ENCODE measurements at regions not wholly inside any gene's neighbourhood (a gene's known extent, or its start where the extent isn't known, plus 50 kb on each side); places are given as distances from the start of the nearest gene placed in this dataset.
"Not testable (repeated sequence)": the region's sequence is repeated elsewhere in the genome, so short reads cannot be mapped to it uniquely, and the experiment has no call there.

DNA sequence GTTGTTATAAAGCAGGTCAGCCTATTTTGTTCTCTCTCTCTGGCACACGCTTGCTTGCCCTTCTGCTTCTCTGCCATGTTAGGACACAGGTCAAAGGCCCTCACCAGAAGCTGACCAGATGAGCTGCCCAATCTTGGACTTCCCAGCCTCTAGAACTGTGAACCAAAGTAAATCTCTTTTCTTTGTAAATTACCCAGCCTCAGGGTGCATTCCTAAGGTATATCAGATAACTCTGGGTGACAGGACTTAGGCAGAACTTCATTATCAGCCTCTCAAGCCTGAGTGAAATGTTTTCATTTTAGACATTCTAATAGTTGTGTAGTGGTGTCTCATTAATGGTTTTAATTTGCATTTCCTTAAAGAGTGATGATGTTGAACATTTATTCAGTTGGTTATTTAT lies 124.3 kb downstream of the CDRT15L2 start:
- intact Hi-C loops (cut with DNase I; ENCODE audit: low total_unique reads) (no loop called here), in situ Hi-C loops (cut with MboI; ENCODE audit: low sequenced_read_pairs in 4 of 4) (no loop called here)
- Histone ChIP-seq H3K27ac (no peak overlapping the region), H3K36me3 (no peaks in the 10 kb centered on the region), H3K27me3 (no peaks in the 10 kb centered on the region), H3K4me3 (no peak overlapping the region), H3K4me1 (no peaks in the 10 kb centered on the region), H3K9me3 (no peaks in the 10 kb centered on the region)
- DNase-seq = no peak
- TF ChIP-seq POLR2A (IDR thresholded peaks at IDR 0.05) = no peak
- TF ChIP-seq, protein P1, sequence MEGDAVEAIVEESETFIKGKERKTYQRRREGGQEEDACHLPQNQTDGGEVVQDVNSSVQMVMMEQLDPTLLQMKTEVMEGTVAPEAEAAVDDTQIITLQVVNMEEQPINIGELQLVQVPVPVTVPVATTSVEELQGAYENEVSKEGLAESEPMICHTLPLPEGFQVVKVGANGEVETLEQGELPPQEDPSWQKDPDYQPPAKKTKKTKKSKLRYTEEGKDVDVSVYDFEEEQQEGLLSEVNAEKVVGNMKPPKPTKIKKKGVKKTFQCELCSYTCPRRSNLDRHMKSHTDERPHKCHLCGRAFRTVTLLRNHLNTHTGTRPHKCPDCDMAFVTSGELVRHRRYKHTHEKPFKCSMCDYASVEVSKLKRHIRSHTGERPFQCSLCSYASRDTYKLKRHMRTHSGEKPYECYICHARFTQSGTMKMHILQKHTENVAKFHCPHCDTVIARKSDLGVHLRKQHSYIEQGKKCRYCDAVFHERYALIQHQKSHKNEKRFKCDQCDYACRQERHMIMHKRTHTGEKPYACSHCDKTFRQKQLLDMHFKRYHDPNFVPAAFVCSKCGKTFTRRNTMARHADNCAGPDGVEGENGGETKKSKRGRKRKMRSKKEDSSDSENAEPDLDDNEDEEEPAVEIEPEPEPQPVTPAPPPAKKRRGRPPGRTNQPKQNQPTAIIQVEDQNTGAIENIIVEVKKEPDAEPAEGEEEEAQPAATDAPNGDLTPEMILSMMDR (IDR thresholded peaks at IDR 0.05 in 4 of 5, conservative IDR thresholded peaks at IDR 0.05 in 1 of 5) = no peak
- ATAC-seq = no peak

DNA sequence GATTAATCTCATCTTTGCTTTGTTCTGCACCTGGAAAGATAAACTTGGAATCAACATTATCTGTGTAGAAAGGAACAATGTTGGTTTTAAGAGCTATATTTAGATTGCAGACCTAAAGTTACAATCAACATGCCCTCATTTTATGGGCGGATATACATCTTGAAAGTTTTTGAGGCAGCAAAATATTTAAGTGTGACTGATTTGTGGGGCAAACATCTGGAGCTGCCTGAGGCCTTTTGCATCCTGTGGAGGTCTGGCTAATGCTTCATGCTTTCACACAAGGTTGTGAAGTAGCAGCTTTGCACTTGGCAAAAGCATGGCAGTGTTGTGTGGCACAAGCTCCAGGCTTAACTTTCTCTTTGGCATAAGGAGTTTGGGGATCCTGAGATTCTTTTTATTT lies 125.7 kb downstream of the CDRT15L2 start:
- ATAC-seq = not testable (repeated sequence)

DNA sequence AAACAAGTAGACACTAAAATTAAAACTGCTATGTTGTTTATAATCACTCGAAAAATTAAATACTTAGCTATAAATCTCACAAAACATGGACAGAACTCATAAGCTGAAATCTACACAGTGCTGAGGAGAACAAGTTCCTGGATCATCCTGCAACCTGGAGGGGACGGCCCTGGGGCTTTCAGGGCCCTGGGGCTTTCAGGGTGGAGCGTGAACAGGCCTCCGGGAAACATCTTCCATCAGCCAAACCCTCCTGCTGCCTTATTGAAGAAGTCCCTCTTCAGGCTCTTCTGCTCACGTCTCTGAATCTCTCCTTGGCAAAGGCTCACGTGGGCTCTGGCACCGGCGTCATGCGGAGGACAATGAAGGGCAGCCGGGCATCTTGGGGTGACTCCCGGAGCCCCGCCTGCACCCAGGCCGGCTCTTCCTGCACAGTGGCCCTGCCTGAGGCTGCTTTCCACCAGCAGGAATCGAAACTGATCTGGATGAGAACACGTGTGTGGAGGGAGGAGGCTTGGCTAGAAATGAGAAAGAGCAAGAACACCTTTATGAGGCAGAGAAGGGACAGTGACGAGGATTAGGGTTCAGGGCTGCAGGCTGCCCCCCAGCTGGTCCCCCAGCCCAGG lies 127.3 kb downstream of the CDRT15L2 start:
- no peak overlapping the region for H3K27ac ChIP-seq
- in situ Hi-C loops (cut with MboI; ENCODE audit: low sequenced_read_pairs in 4 of 4) = no loop called here
- ATAC-seq = no peak
- DNase-seq = no peak
- no peak overlapping the region for H3K4me3 ChIP-seq
- TF ChIP-seq, protein P1 (IDR thresholded peaks at IDR 0.05 in 4 of 5, conservative IDR thresholded peaks at IDR 0.05 in 1 of 5) = no peak
- no peak for TF ChIP-seq POLR2A (IDR thresholded peaks at IDR 0.05)
- H3K36me3 ChIP-seq = no peaks in the 10 kb centered on the region
- intact Hi-C loops (cut with DNase I; ENCODE audit: low total_unique reads) = no loop called here
- no peaks in the 10 kb centered on the region for H3K9me3 ChIP-seq
- H3K27me3 ChIP-seq = no peaks in the 10 kb centered on the region
- H3K4me1 ChIP-seq = no peaks in the 10 kb centered on the region

More for the DNA sequence above, 125.7 kb downstream of the CDRT15L2 start:
- H3K4me3 ChIP-seq; H3K4me1 ChIP-seq; H3K27ac ChIP-seq; H3K36me3 ChIP-seq; H3K9me3 ChIP-seq; H3K27me3 ChIP-seq; intact Hi-C loops (cut with DNase I; ENCODE audit: low total_unique reads); in situ Hi-C loops (cut with MboI; ENCODE audit: low sequenced_read_pairs in 4 of 4); DNase-seq: not testable (repeated sequence)

DNA sequence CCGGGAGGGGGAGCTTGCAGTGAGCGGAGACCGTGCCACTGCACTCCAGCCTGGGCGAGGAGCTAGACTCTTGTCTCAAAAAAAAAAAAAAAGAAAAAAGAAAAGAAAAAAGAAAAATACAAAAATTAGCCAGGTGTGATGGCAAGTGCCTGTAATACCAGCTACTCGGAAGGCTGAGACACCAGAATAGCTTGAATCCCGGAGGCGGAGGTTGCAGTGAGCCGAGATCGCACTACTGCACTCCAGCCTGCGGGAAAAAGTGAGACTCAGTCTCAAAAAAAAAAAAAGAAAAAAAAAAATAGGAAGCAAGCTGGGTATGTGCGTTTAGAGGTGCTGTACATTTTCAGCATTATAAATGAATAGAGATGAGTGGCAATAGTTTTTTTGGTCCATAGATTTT lies 129.3 kb downstream of the CDRT15L2 start:
- H3K9me3 ChIP-seq; DNase-seq; H3K27ac ChIP-seq; intact Hi-C loops (cut with DNase I; ENCODE audit: low total_unique reads); H3K4me3 ChIP-seq; H3K36me3 ChIP-seq; H3K4me1 ChIP-seq; in situ Hi-C loops (cut with MboI; ENCODE audit: low sequenced_read_pairs in 4 of 4); H3K27me3 ChIP-seq; ATAC-seq: not testable (repeated sequence)

DNA sequence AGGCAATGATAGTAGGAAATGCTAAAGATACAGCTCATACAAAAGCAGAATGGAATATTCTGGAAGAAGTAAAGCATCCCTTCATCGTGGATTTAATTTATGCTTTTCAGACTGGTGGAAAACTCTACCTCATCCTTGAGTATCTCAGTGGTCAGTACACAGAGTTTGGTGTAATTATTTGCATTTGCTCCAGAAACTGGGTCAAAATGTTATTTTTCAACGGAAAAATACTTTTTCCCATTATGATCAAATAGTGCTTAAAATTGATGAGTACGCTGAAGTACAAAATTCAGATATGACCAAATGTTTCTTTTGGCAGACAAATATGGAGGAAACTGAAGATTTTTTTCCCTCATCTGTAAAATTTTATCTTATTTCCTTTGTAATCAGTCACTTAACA lies 137.0 kb downstream of the CDRT15L2 start:
- in situ Hi-C loops (cut with MboI; ENCODE audit: low sequenced_read_pairs in 4 of 4); H3K27ac ChIP-seq; H3K27me3 ChIP-seq; intact Hi-C loops (cut with DNase I; ENCODE audit: low total_unique reads); H3K36me3 ChIP-seq; H3K4me1 ChIP-seq; H3K9me3 ChIP-seq; H3K4me3 ChIP-seq; ATAC-seq; DNase-seq: not testable (repeated sequence)

DNA sequence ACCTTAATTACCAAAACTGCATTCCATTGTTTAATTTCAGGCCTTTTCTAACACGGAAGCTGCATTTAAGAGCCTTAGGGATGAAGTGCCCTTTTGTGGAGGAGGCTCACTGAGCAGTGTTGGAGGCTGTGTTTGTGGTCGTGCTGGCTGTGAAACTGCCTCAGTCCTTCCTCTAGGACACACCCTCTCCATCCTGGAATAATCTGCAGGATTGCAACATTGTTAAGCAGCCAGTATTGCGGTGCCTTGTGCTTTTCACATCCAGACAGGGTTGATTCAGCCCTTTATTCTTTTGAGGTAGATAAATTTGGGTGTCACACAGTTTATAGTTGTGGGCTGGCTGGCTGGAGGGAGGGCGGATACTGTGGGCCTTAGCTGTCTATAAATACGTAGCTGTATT lies 141.6 kb downstream of the CDRT15L2 start:
- H3K4me3 ChIP-seq = no peak overlapping the region
- no peak for TF ChIP-seq POLR2A (IDR thresholded peaks at IDR 0.05)
- TF ChIP-seq, protein P1 (IDR thresholded peaks at IDR 0.05 in 4 of 5, conservative IDR thresholded peaks at IDR 0.05 in 1 of 5) = no peak
- no peaks in the 10 kb centered on the region for H3K9me3 ChIP-seq
- DNase-seq (no peak), ATAC-seq (no peak)
- H3K4me1 ChIP-seq = no peaks in the 10 kb centered on the region
- H3K27ac ChIP-seq = no peak overlapping the region
- intact Hi-C loops (cut with DNase I; ENCODE audit: low total_unique reads) (no loop called here), in situ Hi-C loops (cut with MboI; ENCODE audit: low sequenced_read_pairs in 4 of 4) (no loop called here)
- H3K27me3 ChIP-seq = no peaks in the 10 kb centered on the region
- no peaks in the 10 kb centered on the region for H3K36me3 ChIP-seq

DNA sequence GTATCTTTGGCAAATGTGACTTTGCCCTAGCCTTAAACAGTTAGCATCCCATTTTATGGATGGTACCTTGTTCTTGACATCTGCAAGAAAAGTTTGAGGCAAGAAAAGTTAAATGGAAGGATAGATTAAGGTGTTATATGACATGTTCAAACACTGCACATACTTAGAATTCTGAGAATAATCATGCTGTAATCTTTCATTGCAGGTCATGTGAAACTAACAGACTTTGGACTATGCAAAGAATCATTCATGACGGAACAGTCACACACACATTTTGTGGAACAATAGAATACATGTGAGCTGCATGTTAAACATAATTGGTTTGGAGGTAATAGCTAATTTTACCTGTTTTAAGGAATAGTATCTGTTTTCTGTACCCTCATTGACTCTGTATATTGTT lies 144.9 kb downstream of the CDRT15L2 start:
- intact Hi-C loops (cut with DNase I; ENCODE audit: low total_unique reads); ATAC-seq: not testable (repeated sequence)

DNA sequence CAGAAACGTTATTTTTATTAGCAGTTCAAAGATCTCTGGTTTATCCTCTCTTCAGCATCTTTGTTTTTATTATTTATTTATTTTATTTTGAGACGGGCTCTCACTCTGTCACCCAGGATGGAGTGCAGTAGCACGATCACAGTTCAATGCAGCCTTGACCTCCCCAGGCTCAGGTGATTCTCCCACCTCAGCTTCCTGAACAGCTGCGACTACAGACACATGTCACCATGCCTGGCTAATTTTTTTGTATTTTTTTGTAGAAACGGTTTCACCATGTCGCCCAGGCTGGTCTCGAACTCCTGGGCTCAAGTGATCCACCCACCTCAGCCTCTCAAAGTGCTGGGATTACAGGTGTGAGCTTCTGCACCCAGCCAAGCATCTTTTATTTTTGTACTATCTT lies 147.7 kb downstream of the CDRT15L2 start:
- H3K27ac ChIP-seq; H3K27me3 ChIP-seq; intact Hi-C loops (cut with DNase I; ENCODE audit: low total_unique reads); H3K36me3 ChIP-seq; H3K4me1 ChIP-seq; ATAC-seq; H3K4me3 ChIP-seq; in situ Hi-C loops (cut with MboI; ENCODE audit: low sequenced_read_pairs in 4 of 4); DNase-seq; H3K9me3 ChIP-seq: not testable (repeated sequence)

More for the DNA sequence above, 144.9 kb downstream of the CDRT15L2 start:
- H3K27me3 ChIP-seq; H3K9me3 ChIP-seq; H3K36me3 ChIP-seq; H3K27ac ChIP-seq; DNase-seq; H3K4me3 ChIP-seq; H3K4me1 ChIP-seq; in situ Hi-C loops (cut with MboI; ENCODE audit: low sequenced_read_pairs in 4 of 4): not testable (repeated sequence)
